Natural killer cell (primary cell): ENCODE measurements at regions not wholly inside any gene's neighbourhood (a gene's known extent, or its start where the extent isn't known, plus 50 kb on each side); places are given as distances from the start of the nearest gene placed in this dataset.

Experiments used
- ATAC-seq, 3 donors: fragments of 150-1000 bp in 2 of 3; fragments of 200-7000 bp in 1 of 3; cut with Tn5 transposase; 1 replicate in 1 of 3; 2 replicates in 2 of 3; pipeline ENCODE4 v1.10.0; 2021; ENCODE audit warnings: mild to moderate bottlenecking in 2 of 3, moderate library complexity in 2 of 3
- DNase-seq, 2 donors: peaks; one replicate each; pipeline versions ENCODE4 v3.0.0 to v3.0.0-alpha.2; 2013 to 2021; ENCODE audit warnings: mixed read lengths in 1 of 2
- H3K27ac ChIP-seq: one replicate; pipeline ENCODE4 v1.5.1; 2013; ENCODE audit warnings: mild to moderate bottlenecking, low read length
- H3K27me3 ChIP-seq: one replicate; pipeline ENCODE4 v1.6.1; 2013; ENCODE audit warnings: low read length; ENCODE audit not compliant: control insufficient read depth, insufficient read depth
- H3K36me3 ChIP-seq: one replicate; pipeline ENCODE4 v1.6.1; 2013; ENCODE audit warnings: low read length; ENCODE audit not compliant: control insufficient read depth, insufficient read depth
- H3K4me1 ChIP-seq: one replicate; pipeline ENCODE4 v1.6.1; 2013; ENCODE audit warnings: low read length; ENCODE audit not compliant: control insufficient read depth, insufficient read depth
- H3K4me3 ChIP-seq: one replicate; pipeline ENCODE4 v1.5.1; 2013; ENCODE audit warnings: low read length
- H3K9me3 ChIP-seq: one replicate; pipeline ENCODE4 v1.6.1; 2013; ENCODE audit warnings: low read length; ENCODE audit not compliant: control insufficient read depth, insufficient read depth
- H3K27ac Mint-ChIP-seq, 2 donors: one replicate each; pipeline ENCODE4 v1.8.0; 2022; ENCODE audit warnings: mild to moderate bottlenecking in 2 of 2, mixed read lengths in 2 of 2, moderate library complexity in 1 of 2
- H3K27me3 Mint-ChIP-seq, 2 donors: one replicate each; pipeline ENCODE4 v1.8.0; 2022; ENCODE audit warnings: low read depth in 2 of 2, mixed read lengths in 2 of 2
- H3K36me3 Mint-ChIP-seq: one replicate; pipeline ENCODE4 v1.8.0; 2022; ENCODE audit warnings: mixed read lengths
- H3K4me1 Mint-ChIP-seq, 2 donors: one replicate each; pipeline ENCODE4 v1.8.0; 2022; ENCODE audit warnings: mixed read lengths in 2 of 2
- H3K4me3 Mint-ChIP-seq: one replicate; pipeline ENCODE4 v1.8.0; 2022; ENCODE audit warnings: mild to moderate bottlenecking, moderate library complexity, mixed read lengths
- H3K9me3 Mint-ChIP-seq, 2 donors: one replicate each; pipeline ENCODE4 v1.8.0; 2022; ENCODE audit warnings: mixed read lengths in 2 of 2
- WGBS: methylation state at CpG from one replicate; pipeline ENCODE4 v1.1.7; 2013; ENCODE audit warnings: missing lambda C conversion rate; ENCODE audit not compliant: insufficient coverage; 5-methylcytosine and 5-hydroxymethylcytosine counted together
- intact Hi-C: fragments of 100-400 bp; cut with micrococcal nuclease; formaldehyde crosslinking; loops from one replicate; pipeline ENCODE4 v1.14.2; 2022
- TF ChIP-seq, protein P1 (sequence below): fragments of 200-600 bp; IDR thresholded peaks from one replicate; pipeline ENCODE4 v1.8.0; 2022; ENCODE audit warnings: antibody characterized with exemption

DNA sequence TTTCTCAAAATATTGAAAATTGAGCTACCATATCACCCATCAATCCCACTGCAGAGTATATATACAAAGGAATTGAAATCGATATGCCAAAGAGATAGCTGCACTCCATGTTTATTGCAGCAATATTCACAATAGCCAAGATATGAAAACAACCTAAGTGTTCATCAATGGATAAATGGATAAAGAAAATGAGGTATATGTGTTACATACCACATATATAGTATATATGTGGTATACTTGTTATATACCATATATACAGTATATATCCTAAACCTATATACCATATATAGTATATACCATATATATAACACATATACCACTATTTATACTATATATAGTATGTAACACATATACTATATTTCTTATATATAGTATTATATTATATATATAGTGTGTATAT lies 313.3 kb downstream of the ZNF608 start:
- no peaks in the 10 kb centered on the region for H3K36me3 ChIP-seq
- peaks cover 0 to 6% of the 10 kb centered on the region in 2 donors for H3K27me3 Mint-ChIP-seq
- H3K4me1 ChIP-seq = no peaks in the 10 kb centered on the region
- DNase-seq (no peak), ATAC-seq (no peak)
- TF ChIP-seq, protein P1, sequence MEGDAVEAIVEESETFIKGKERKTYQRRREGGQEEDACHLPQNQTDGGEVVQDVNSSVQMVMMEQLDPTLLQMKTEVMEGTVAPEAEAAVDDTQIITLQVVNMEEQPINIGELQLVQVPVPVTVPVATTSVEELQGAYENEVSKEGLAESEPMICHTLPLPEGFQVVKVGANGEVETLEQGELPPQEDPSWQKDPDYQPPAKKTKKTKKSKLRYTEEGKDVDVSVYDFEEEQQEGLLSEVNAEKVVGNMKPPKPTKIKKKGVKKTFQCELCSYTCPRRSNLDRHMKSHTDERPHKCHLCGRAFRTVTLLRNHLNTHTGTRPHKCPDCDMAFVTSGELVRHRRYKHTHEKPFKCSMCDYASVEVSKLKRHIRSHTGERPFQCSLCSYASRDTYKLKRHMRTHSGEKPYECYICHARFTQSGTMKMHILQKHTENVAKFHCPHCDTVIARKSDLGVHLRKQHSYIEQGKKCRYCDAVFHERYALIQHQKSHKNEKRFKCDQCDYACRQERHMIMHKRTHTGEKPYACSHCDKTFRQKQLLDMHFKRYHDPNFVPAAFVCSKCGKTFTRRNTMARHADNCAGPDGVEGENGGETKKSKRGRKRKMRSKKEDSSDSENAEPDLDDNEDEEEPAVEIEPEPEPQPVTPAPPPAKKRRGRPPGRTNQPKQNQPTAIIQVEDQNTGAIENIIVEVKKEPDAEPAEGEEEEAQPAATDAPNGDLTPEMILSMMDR = no peak
- peaks cover 3% of the 10 kb centered on the region for H3K9me3 ChIP-seq
- H3K4me3 Mint-ChIP-seq = no peak overlapping the region
- H3K27ac ChIP-seq = no peak overlapping the region
- no peak overlapping the region for H3K4me3 ChIP-seq
- no peaks in the 10 kb centered on the region for H3K4me1 Mint-ChIP-seq
- 100% methylated on average over 1 of the region's 1 CpG for WGBS
- no peak overlapping the region for H3K27ac Mint-ChIP-seq
- intact Hi-C loops = no loop called here
- peaks cover 9 to 11% of the 10 kb centered on the region in 2 donors for H3K9me3 Mint-ChIP-seq
- no peaks in the 10 kb centered on the region for H3K27me3 ChIP-seq
- H3K36me3 Mint-ChIP-seq = peaks cover 9% of the 10 kb centered on the region

GRCh38 chr5:124421584-124421983 lies 324.9 kb downstream of the ZNF608 start:
- peaks cover 7 to 10% of the 10 kb centered on the region in 2 donors for H3K9me3 Mint-ChIP-seq
- 83% methylated on average over 1 of the region's 1 CpG for WGBS
- H3K27me3 Mint-ChIP-seq = peaks cover 0 to 2% of the 10 kb centered on the region in 2 donors
- no peaks in the 10 kb centered on the region for H3K36me3 Mint-ChIP-seq
- no peak overlapping the region for H3K27ac Mint-ChIP-seq
- TF ChIP-seq, protein P1 = no peak
- H3K4me1 ChIP-seq = no peaks in the 10 kb centered on the region
- DNase-seq (no peak), ATAC-seq (no peak)
- no peak overlapping the region for H3K27ac ChIP-seq
- H3K27me3 ChIP-seq = no peaks in the 10 kb centered on the region
- H3K4me3 ChIP-seq = no peak overlapping the region
- H3K4me1 Mint-ChIP-seq = no peaks in the 10 kb centered on the region
- H3K36me3 ChIP-seq = no peaks in the 10 kb centered on the region
- H3K9me3 ChIP-seq = peaks cover 10% of the 10 kb centered on the region
- intact Hi-C loops = no loop called here
- no peak overlapping the region for H3K4me3 Mint-ChIP-seq

GRCh38 chr5:124420952-124421351 lies 325.5 kb downstream of the ZNF608 start:
- H3K9me3 Mint-ChIP-seq = peaks cover 7 to 10% of the 10 kb centered on the region in 2 donors
- H3K36me3 Mint-ChIP-seq = no peaks in the 10 kb centered on the region
- TF ChIP-seq, protein P1 = no peak
- intact Hi-C loops = no loop called here
- Histone ChIP-seq H3K27ac (no peak overlapping the region), H3K4me3 (no peak overlapping the region), H3K36me3 (no peaks in the 10 kb centered on the region), H3K27me3 (no peaks in the 10 kb centered on the region), H3K4me1 (no peaks in the 10 kb centered on the region), H3K9me3 (peaks cover 10% of the 10 kb centered on the region)
- H3K27me3 Mint-ChIP-seq = peaks cover 0 to 6% of the 10 kb centered on the region in 2 donors
- no peak overlapping the region for H3K4me3 Mint-ChIP-seq
- 45% methylated on average over 2 of the region's 2 CpGs for WGBS
- H3K27ac Mint-ChIP-seq = no peak overlapping the region
- ATAC-seq = no peak
- DNase-seq = no peak
- no peaks in the 10 kb centered on the region for H3K4me1 Mint-ChIP-seq

DNA sequence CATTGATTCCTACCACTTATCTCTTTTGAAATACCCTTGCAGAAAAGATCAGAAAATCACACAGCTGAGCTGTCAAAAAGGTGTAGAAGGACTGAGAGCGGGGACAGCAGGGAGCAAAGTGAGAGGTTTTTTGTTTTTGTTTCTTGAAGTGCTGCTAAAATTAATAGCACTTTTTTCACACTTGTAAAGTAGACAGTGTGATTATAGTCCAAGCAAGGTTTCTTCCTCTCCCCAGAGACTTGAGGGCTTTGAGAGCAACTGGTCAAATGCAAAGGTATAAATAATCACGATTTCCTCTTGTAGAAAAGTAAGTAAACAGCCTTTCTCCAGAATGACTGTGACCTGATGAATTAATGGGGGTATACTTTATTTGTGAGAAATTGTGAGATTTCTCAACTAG lies 326.9 kb downstream of the ZNF608 start:
- intact Hi-C loops = no loop called here
- no peak for DNase-seq
- WGBS = 14% methylated on average over 1 of the region's 2 CpGs
- no peak for ATAC-seq
- Mint-ChIP-seq H3K9me3 (peaks cover 5 to 10% of the 10 kb centered on the region in 2 donors), H3K4me3 (no peak overlapping the region), H3K27ac (no peak overlapping the region), H3K4me1 (no peaks in the 10 kb centered on the region), H3K27me3 (peaks cover 0 to 6% of the 10 kb centered on the region in 2 donors), H3K36me3 (no peaks in the 10 kb centered on the region)
- no peak overlapping the region for H3K4me3 ChIP-seq
- H3K27ac ChIP-seq = no peak overlapping the region
- H3K9me3 ChIP-seq = peaks cover 10% of the 10 kb centered on the region
- no peaks in the 10 kb centered on the region for H3K36me3 ChIP-seq
- no peaks in the 10 kb centered on the region for H3K27me3 ChIP-seq
- TF ChIP-seq, protein P1 = no peak
- no peaks in the 10 kb centered on the region for H3K4me1 ChIP-seq
